Parathyroid adenoma (tissue), 2 donors: ENCODE measurements at regions not wholly inside any gene's neighbourhood (a gene's known extent, or its start where the extent isn't known, plus 50 kb on each side); places are given as distances from the start of the nearest gene placed in this dataset.

Experiments
- H2AFZ ChIP-seq: fragments of 300-600 bp; sonication (generic); one replicate; pipeline ENCODE4 v1.7.0; 2017; ENCODE audit warnings: antibody characterized with exemption, mild to moderate bottlenecking
- H3K27ac ChIP-seq: fragments of 300-600 bp; sonication (generic); one replicate; pipeline ENCODE4 v1.7.0; 2017
- H3K27me3 ChIP-seq: fragments of 300-600 bp; sonication (generic); one replicate; pipeline ENCODE4 v1.7.0; 2017; ENCODE audit warnings: low read length; ENCODE audit not compliant: control insufficient read depth, insufficient read depth
- H3K36me3 ChIP-seq: fragments of 300-600 bp; sonication (generic); one replicate; pipeline ENCODE4 v1.7.0; 2017; ENCODE audit warnings: low read length; ENCODE audit not compliant: control insufficient read depth, insufficient read depth
- H3K4me1 ChIP-seq: fragments of 300-600 bp; sonication (generic); one replicate; pipeline ENCODE4 v1.7.0; 2017; ENCODE audit warnings: control low read depth
- H3K4me2 ChIP-seq: fragments of 300-600 bp; sonication (generic); one replicate; pipeline ENCODE4 v1.7.0; 2017; ENCODE audit warnings: low read length
- H3K4me3 ChIP-seq: fragments of 300-600 bp; sonication (generic); one replicate; pipeline ENCODE4 v1.7.0; 2017; ENCODE audit warnings: low read depth, low read length
- H3K79me2 ChIP-seq: fragments of 300-600 bp; sonication (generic); one replicate; pipeline ENCODE4 v1.7.0; 2017; ENCODE audit warnings: control low read depth
- H3K9ac ChIP-seq: fragments of 300-600 bp; sonication (generic); one replicate; pipeline ENCODE4 v1.7.0; 2017; ENCODE audit warnings: mild to moderate bottlenecking
- H3K9me3 ChIP-seq: fragments of 300-600 bp; sonication (generic); one replicate; pipeline ENCODE4 v1.7.0; 2017; ENCODE audit warnings: low read length; ENCODE audit not compliant: control insufficient read depth
- CTCF ChIP-seq: fragments of 300-600 bp; sonication (generic); IDR thresholded peaks from one replicate; pipeline ENCODE4 v1.7.0; 2017; ENCODE audit warnings: antibody characterized with exemption, mild to moderate bottlenecking
- donor health status: primary hyperparathyroidism.

GRCh38 chr7:85829817-85830432 is 643.1 kb upstream of the SEMA3D start:
- H3K79me2 ChIP-seq, result no peaks in the 10 kb centered on the region
- no peaks in the 10 kb centered on the region for H3K36me3 ChIP-seq
- H3K4me1 ChIP-seq, result no peaks in the 10 kb centered on the region
- no peak for TF ChIP-seq CTCF
- H2AFZ ChIP-seq, result no peak overlapping the region
- no peaks in the 10 kb centered on the region for H3K9me3 ChIP-seq
- no peak overlapping the region for H3K4me2 ChIP-seq
- H3K27me3 ChIP-seq, result no peaks in the 10 kb centered on the region
- H3K9ac ChIP-seq, result no peak overlapping the region
- no peak overlapping the region for H3K4me3 ChIP-seq
- no peak overlapping the region for H3K27ac ChIP-seq

- Histone ChIP-seq H2AFZ (no peak overlapping the region), H3K79me2 (no peaks in the 10 kb centered on the region), H3K9ac (no peak overlapping the region), H3K4me2 (no peak overlapping the region), H3K36me3 (no peaks in the 10 kb centered on the region), H3K9me3 (no peaks in the 10 kb centered on the region), H3K4me1 (no peaks in the 10 kb centered on the region), H3K27ac (no peak overlapping the region), H3K27me3 (no peaks in the 10 kb centered on the region), H3K4me3 (no peak overlapping the region)
- TF ChIP-seq CTCF, result no peak
Measured at GRCh38 chr7:85829176-85829575, 642.3 kb upstream of the SEMA3D start.

GRCh38 chr7:85828614-85829013 is 641.8 kb upstream of the SEMA3D start:
- Histone ChIP-seq H3K27me3 (no peaks in the 10 kb centered on the region), H3K79me2 (no peaks in the 10 kb centered on the region), H3K27ac (no peak overlapping the region), H3K4me2 (no peak overlapping the region), H3K4me3 (no peak overlapping the region), H3K36me3 (no peaks in the 10 kb centered on the region), H3K4me1 (no peaks in the 10 kb centered on the region), H3K9me3 (no peaks in the 10 kb centered on the region), H2AFZ (no peak overlapping the region), H3K9ac (no peak overlapping the region)
- TF ChIP-seq CTCF, result no peak

GRCh38 chr7:85823396-85824080 is 636.7 kb upstream of the SEMA3D start:
- H2AFZ ChIP-seq, result no peak overlapping the region
- no peaks in the 10 kb centered on the region for H3K4me1 ChIP-seq
- H3K4me3 ChIP-seq, result no peak overlapping the region
- H3K27me3 ChIP-seq, result no peaks in the 10 kb centered on the region
- no peak overlapping the region for H3K27ac ChIP-seq
- H3K9ac ChIP-seq, result no peak overlapping the region
- H3K9me3 ChIP-seq, result no peaks in the 10 kb centered on the region
- no peak overlapping the region for H3K4me2 ChIP-seq
- no peak for TF ChIP-seq CTCF
- H3K36me3 ChIP-seq, result no peaks in the 10 kb centered on the region
- H3K79me2 ChIP-seq, result no peaks in the 10 kb centered on the region

- H3K9me3 ChIP-seq, result no peaks in the 10 kb centered on the region
Measured at GRCh38 chr7:85821926-85822325, 635.1 kb upstream of the SEMA3D start.

More at GRCh38 chr7:85821926-85822325, 635.1 kb upstream of the SEMA3D start:
- Histone ChIP-seq H3K9ac (no peak overlapping the region), H3K4me2 (no peak overlapping the region), H2AFZ (no peak overlapping the region), H3K36me3 (no peaks in the 10 kb centered on the region), H3K4me1 (no peaks in the 10 kb centered on the region), H3K79me2 (no peaks in the 10 kb centered on the region), H3K27ac (no peak overlapping the region), H3K27me3 (no peaks in the 10 kb centered on the region), H3K4me3 (no peak overlapping the region)
- TF ChIP-seq CTCF, result no peak
